Omental fat pad (tissue), 3 donors: ENCODE measurements at regions not wholly inside any gene's neighbourhood (a gene's known extent, or its start where the extent isn't known, plus 50 kb on each side); places are given as distances from the start of the nearest gene placed in this dataset.

Experiments
- ATAC-seq: fragments of 150-250 bp; one replicate; pipeline ENCODE4 v1.9.1; 2016; ENCODE audit warnings: mild to moderate bottlenecking, moderate library complexity; ENCODE audit not compliant: low FRiP score
- DNase-seq: peaks from one replicate; pipeline ENCODE4 v3.0.0-alpha.2; 2019; ENCODE audit warnings: low spot score
- TF ChIP-seq, protein P1 (sequence below), 3 donors: fragments of 450-650 bp; IDR thresholded peaks; one replicate each; pipeline ENCODE4 v1.5.1; 2016 to 2017; ENCODE audit warnings: antibody characterized with exemption in 3 of 3, mild to moderate bottlenecking in 3 of 3, moderate library complexity in 2 of 3

DNA sequence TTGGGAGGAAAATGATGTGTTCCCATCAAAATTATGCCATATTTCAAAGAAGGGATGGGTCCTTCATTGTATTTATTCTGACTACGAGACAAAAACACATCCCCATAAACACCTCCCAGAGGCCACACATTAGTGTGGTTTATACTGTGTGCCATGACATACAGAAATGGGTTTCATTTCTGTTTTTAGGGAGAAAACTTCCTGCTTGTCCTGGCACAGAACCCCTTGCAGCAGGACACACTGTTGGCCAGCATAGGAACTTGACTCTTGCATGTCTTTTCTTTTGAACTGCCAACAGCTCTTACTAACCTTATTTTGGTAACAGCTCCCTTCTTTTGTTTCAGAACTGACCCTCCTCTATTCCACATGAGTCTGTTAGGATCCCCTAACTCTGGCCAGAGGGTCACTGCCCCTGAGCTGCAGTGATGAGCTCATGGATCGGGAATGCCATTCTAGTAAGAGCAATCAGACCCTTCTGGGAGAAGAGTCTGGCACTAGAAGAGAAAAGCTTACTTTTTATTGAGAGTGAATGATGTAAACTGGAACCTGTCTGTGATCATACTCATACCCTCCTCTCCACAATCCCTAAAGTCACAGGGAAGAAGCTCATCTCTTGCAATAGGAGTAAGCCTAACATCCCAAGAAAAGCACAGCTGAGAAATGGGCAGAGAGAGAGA, 86.4 kb downstream of the SMIM20 start:
- DNase-seq (no peak), ATAC-seq (no peak)
- TF ChIP-seq, protein P1, sequence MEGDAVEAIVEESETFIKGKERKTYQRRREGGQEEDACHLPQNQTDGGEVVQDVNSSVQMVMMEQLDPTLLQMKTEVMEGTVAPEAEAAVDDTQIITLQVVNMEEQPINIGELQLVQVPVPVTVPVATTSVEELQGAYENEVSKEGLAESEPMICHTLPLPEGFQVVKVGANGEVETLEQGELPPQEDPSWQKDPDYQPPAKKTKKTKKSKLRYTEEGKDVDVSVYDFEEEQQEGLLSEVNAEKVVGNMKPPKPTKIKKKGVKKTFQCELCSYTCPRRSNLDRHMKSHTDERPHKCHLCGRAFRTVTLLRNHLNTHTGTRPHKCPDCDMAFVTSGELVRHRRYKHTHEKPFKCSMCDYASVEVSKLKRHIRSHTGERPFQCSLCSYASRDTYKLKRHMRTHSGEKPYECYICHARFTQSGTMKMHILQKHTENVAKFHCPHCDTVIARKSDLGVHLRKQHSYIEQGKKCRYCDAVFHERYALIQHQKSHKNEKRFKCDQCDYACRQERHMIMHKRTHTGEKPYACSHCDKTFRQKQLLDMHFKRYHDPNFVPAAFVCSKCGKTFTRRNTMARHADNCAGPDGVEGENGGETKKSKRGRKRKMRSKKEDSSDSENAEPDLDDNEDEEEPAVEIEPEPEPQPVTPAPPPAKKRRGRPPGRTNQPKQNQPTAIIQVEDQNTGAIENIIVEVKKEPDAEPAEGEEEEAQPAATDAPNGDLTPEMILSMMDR (IDR thresholded peaks at IDR 0.05): no peak

DNA sequence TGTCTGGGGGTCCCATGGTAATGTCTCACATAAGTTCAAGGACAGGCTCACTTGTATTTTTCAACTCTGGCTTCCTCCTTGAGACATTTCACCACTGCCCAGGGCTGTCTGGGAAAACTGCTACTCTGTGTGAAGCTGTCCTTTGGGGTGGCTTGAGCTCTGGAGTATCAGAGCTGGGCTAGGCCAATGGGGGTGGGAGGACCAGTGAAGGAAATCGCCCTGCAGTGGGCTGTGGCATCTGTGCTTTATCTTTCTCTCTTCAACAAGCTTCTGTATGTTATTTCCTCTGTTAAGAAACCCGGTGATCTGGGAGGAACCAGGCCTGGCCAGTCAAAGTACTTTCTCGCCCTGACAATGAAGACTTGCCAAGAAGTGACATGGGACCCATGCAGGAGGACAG, 87.4 kb downstream of the SMIM20 start:
- no peak for ATAC-seq
- TF ChIP-seq, protein P1 (IDR thresholded peaks at IDR 0.05): no peak
- DNase-seq: no peak

DNA sequence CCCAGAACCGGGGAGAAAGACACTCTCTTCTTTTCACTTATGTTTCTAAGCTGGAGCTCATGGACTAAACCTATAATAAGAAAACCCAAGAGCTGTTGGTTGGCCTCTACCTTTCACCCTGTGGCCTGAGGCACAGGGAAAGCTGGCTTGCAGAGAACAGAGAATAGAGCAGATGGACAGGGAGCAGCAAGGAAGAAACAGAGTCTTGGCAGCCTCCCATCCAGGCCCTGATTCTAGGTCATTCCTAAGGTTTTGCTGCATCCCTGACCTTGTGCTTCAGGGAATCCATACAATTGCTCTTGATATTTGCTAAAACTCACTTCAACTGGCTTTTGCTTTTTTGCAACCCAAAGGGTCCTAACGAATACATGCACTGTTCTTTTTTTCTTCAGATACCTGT, 87.8 kb downstream of the SMIM20 start:
- no peak for ATAC-seq

DNA sequence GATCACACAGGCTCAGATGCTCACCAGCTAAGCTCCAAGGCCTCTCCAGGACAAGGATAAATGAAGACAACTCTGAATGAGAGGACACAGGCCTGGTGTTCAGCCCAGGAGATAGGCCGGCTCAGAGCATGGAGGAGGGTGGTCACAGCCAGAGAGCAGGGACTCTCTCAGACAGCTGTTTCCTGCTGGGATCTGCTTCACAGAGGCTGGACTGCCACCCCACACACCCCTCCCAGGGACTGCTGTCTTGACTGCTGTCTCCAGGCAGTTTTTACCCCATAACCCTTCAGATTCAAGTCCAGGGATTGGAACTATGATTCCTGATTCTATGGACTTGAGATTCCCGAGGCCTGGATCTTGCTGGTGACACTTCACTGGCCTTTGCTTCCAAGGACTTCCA, 89.0 kb downstream of the SMIM20 start:
- no peak for ATAC-seq
- no peak for DNase-seq
- TF ChIP-seq, protein P1 (IDR thresholded peaks at IDR 0.05): no peak

More for the DNA sequence above, 87.8 kb downstream of the SMIM20 start:
- TF ChIP-seq, protein P1 (IDR thresholded peaks at IDR 0.05): no peak
- DNase-seq: no peak

DNA sequence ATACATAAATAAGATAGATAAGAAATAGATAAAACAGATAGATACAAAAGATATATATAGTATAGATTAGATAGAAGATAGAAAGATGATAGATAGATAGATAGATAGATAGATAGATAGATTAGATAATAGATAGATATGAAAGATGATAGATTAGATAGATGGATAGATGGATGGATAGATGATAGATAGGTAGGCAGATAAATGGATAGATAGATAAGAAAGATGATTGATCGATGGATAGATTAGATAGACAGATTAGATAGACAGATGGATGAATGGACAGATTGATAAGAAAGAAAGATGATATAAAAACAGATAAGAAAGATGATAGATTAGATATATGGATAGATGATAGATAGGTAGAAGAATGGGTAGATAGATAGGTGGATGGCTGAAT, 90.3 kb downstream of the SMIM20 start:
- TF ChIP-seq, protein P1 (IDR thresholded peaks at IDR 0.05): no peak
- ATAC-seq: no peak
- no peak for DNase-seq

DNA sequence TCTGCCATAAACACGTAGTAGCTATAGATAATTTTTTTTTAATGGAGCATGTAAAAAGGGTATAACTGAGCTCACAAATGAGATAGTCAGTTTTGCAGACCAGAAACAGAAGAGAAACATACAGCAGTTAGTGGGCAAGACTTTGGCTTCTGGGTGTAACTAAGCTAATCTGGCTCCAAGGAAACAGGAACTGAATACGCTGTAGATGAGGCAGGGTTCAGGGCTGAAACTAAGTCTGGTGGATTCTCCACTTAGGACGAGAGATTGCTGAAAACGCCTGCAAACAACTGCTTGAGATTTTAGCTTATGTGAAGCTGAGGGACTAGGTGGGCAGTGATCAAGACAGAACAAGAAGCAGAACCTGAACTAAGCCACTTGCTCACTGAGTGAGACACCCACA, 91.7 kb downstream of the SMIM20 start:
- no peak for DNase-seq
- TF ChIP-seq, protein P1 (IDR thresholded peaks at IDR 0.05): no peak
- ATAC-seq: no peak

DNA sequence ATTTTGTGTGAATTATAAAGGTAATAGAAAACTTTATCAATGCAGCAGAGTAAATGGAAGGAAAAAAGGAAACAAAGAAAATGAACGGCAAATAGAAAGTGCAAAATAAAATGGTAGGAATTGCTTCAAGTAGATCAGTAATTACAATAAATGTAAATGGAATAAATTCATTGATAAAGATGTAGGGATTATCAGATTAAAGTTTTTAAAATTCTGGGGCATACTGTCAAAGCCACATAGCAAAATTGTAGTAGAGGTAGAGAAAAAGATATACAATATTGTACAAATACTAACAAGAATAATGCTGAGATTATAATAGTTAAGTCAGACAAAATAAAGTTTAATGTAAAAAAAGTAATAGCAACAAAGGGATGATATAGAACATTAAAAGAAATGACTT, 94.7 kb downstream of the SMIM20 start:
- TF ChIP-seq, protein P1 (IDR thresholded peaks at IDR 0.05): no peak
- ATAC-seq (no peak), DNase-seq (no peak)
